Activated CD4-positive, alpha-beta T cell treated with anti-CD3 and anti-CD28 coated beads for 36 hours (primary cell): ENCODE measurements at regions not wholly inside any gene's neighbourhood (a gene's known extent, or its start where the extent isn't known, plus 50 kb on each side); places are given as distances from the start of the nearest gene placed in this dataset.

Source experiments
- ATAC-seq: fragments of 200-7000 bp; cut with Tn5 transposase; one replicate; pipeline ENCODE4 v1.10.0; 2021; ENCODE audit warnings: mild to moderate bottlenecking, moderate library complexity
- CTCF ChIA-PET: fragments of 350-600 bp; sonication (Branson Sonifier 250); formaldehyde crosslinking; loops from one replicate; lab custom pipeline; 2021; ENCODE audit warnings: antibody characterized with exemption; lab: Charles Lee
- POLR2A ChIA-PET: fragments of 350-600 bp; sonication (Branson Sonifier 250); formaldehyde crosslinking; loops from one replicate; lab custom pipeline; 2021; ENCODE audit warnings: antibody characterized with exemption, inconsistent platforms; lab: Charles Lee
- DNase-seq: peaks from one replicate; pipeline ENCODE4 v3.0.0-alpha.2; 2020
- H3K27ac Mint-ChIP-seq: one replicate; pipeline ENCODE4 v1.8.0; 2021; ENCODE audit warnings: mixed read lengths
- H3K27me3 Mint-ChIP-seq: one replicate; pipeline ENCODE4 v1.8.0; 2021; ENCODE audit warnings: mixed read lengths
- H3K36me3 Mint-ChIP-seq: one replicate; pipeline ENCODE4 v1.8.0; 2021; ENCODE audit warnings: low read depth, mixed read lengths
- H3K4me1 Mint-ChIP-seq: one replicate; pipeline ENCODE4 v1.8.0; 2021; ENCODE audit warnings: mixed read lengths
- H3K4me3 Mint-ChIP-seq: one replicate; pipeline ENCODE4 v1.8.0; 2021; ENCODE audit warnings: mild to moderate bottlenecking, moderate library complexity, mixed read lengths
- H3K9me3 Mint-ChIP-seq: one replicate; pipeline ENCODE4 v1.8.0; 2021; ENCODE audit warnings: low read depth, mixed read lengths
- intact Hi-C, 2 experiments: fragments of 100-400 bp; cut with DNase I in 1 of 2; cut with micrococcal nuclease in 1 of 2; formaldehyde crosslinking; loops; one replicate each; pipeline versions ENCODE4 v1.14.2 to v1.15.1; 2022 to 2024; cut with DNase I, micrococcal nuclease

DNA sequence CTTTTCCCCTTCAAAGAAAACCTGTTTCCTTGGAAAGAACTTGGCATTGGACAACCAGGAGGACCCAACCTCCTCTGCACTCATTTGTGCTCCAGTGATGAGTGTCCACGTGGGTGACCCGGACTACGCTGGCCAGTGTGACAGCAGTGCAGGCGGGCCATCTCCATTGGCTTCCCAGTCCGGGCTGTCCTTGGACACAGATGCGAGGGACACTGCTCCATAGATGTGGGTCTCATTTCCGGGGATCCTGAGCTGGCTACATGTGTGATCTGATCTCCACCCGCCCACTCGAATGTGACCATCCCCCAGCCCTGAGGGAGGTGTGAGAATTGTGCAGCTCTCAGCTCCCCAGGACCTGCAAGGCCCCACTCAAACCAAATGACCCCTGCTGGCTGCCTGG, 836.6 kb upstream of the TMEM132C start:
- ChIA-PET POLR2A (no interaction called here), CTCF (interaction anchor here (0.6 kb wide), 1 partner anchor 10 kb away, joined by 3 read pairs; no protein-coding TSS in a partner anchor)
- no peak overlapping the region for H3K27ac Mint-ChIP-seq
- no peaks in the 10 kb centered on the region for H3K4me1 Mint-ChIP-seq
- peaks cover 2% of the 10 kb centered on the region for H3K9me3 Mint-ChIP-seq
- DNase-seq (no peak), ATAC-seq (no peak)
- no peaks in the 10 kb centered on the region for H3K36me3 Mint-ChIP-seq
- H3K27me3 Mint-ChIP-seq = peaks cover 4% of the 10 kb centered on the region
- intact Hi-C loops = loop anchor here in 1 of 2 experiments (5.0 kb wide), 1 partner anchor 172 kb away; no protein-coding TSS in a partner anchor
- H3K4me3 Mint-ChIP-seq = no peak overlapping the region

- Mint-ChIP-seq H3K9me3 (peaks cover 2% of the 10 kb centered on the region), H3K4me3 (no peak overlapping the region), H3K36me3 (no peaks in the 10 kb centered on the region), H3K27ac (no peak overlapping the region), H3K27me3 (peaks cover 2% of the 10 kb centered on the region), H3K4me1 (no peaks in the 10 kb centered on the region)
- ATAC-seq (no peak), DNase-seq (no peak)
- CTCF ChIA-PET = no interaction called here
- intact Hi-C loops = loop anchor here in 1 of 2 experiments (5.0 kb wide), 1 partner anchor 171 kb away; no protein-coding TSS in a partner anchor
- POLR2A ChIA-PET = no interaction called here
Measured at GRCh38 chr12:127431177-127431576, 835.8 kb upstream of the TMEM132C start.

- intact Hi-C loops = loop anchor here in 1 of 2 experiments (5.0 kb wide), 1 partner anchor 171 kb away; no protein-coding TSS in a partner anchor
- H3K4me3 Mint-ChIP-seq = no peak overlapping the region
- no peak overlapping the region for H3K27ac Mint-ChIP-seq
- H3K9me3 Mint-ChIP-seq = peaks cover 2% of the 10 kb centered on the region
- POLR2A ChIA-PET = no interaction called here
- DNase-seq (no peak), ATAC-seq (no peak)
- H3K36me3 Mint-ChIP-seq = no peaks in the 10 kb centered on the region
- CTCF ChIA-PET = no interaction called here
- peaks cover 2% of the 10 kb centered on the region for H3K27me3 Mint-ChIP-seq
- H3K4me1 Mint-ChIP-seq = no peaks in the 10 kb centered on the region
Measured at GRCh38 chr12:127431594-127431993, 835.4 kb upstream of the TMEM132C start.

DNA sequence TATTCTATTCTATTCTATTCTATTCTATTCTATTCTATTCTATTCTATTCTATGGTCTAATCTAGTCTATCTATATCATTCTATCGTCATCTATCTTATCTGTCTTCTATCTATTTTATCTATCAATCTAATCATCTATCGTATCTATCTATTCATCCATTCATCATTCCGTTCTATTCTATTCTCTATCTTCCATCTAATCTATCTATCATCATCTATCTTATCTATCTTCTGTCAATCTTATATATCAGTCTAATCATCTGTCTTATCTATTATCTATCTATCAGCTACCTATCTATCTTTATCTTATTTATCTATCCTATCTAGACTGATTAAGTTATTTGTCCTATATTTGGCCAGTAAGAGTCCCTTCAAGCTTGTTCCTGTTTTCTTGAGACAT, 831.5 kb upstream of the TMEM132C start:
- no peaks in the 10 kb centered on the region for H3K27me3 Mint-ChIP-seq
- POLR2A ChIA-PET = interaction anchor here (0.6 kb wide), 1 partner anchor 232 kb away, joined by 3 read pairs; no protein-coding TSS in a partner anchor
- no peak overlapping the region for H3K27ac Mint-ChIP-seq
- no peak overlapping the region for H3K4me3 Mint-ChIP-seq
- no peak for DNase-seq
- no peaks in the 10 kb centered on the region for H3K36me3 Mint-ChIP-seq
- H3K4me1 Mint-ChIP-seq = no peaks in the 10 kb centered on the region
- CTCF ChIA-PET = no interaction called here
- intact Hi-C loops = no loop called here
- ATAC-seq = no peak
- H3K9me3 Mint-ChIP-seq = peaks cover 15% of the 10 kb centered on the region

- peaks cover 25% of the 10 kb centered on the region for H3K9me3 Mint-ChIP-seq
- H3K27me3 Mint-ChIP-seq = no peaks in the 10 kb centered on the region
- intact Hi-C loops = no loop called here
- no peak overlapping the region for H3K4me3 Mint-ChIP-seq
- no peak for ATAC-seq
- DNase-seq = no peak
- ChIA-PET POLR2A (no interaction called here), CTCF (interaction anchor here (1.5 kb wide), 1 partner anchor 10 kb away, joined by 4 read pairs; no protein-coding TSS in a partner anchor)
- H3K4me1 Mint-ChIP-seq = no peaks in the 10 kb centered on the region
- no peak overlapping the region for H3K27ac Mint-ChIP-seq
- no peaks in the 10 kb centered on the region for H3K36me3 Mint-ChIP-seq
Measured at GRCh38 chr12:127438512-127439244, 828.3 kb upstream of the TMEM132C start.

GRCh38 chr12:127445581-127446139, 821.3 kb upstream of the TMEM132C start:
- ATAC-seq (no peak), DNase-seq (no peak)
- intact Hi-C loops = no loop called here
- Mint-ChIP-seq H3K27ac (no peak overlapping the region), H3K9me3 (peaks cover 10% of the 10 kb centered on the region), H3K27me3 (no peaks in the 10 kb centered on the region), H3K4me3 (no peak overlapping the region), H3K4me1 (no peaks in the 10 kb centered on the region), H3K36me3 (no peaks in the 10 kb centered on the region)
- ChIA-PET CTCF (no interaction called here), POLR2A (no interaction called here)

GRCh38 chr12:127448906-127449305, 818.1 kb upstream of the TMEM132C start:
- no peaks in the 10 kb centered on the region for H3K9me3 Mint-ChIP-seq
- H3K4me1 Mint-ChIP-seq = no peaks in the 10 kb centered on the region
- no peaks in the 10 kb centered on the region for H3K36me3 Mint-ChIP-seq
- no peak overlapping the region for H3K27ac Mint-ChIP-seq
- H3K27me3 Mint-ChIP-seq = peaks cover 9% of the 10 kb centered on the region
- ChIA-PET POLR2A (no interaction called here), CTCF (interaction anchor here (1.5 kb wide), 1 partner anchor 11 kb away, joined by 4 read pairs; no protein-coding TSS in a partner anchor)
- DNase-seq (no peak), ATAC-seq (no peak)
- no peak overlapping the region for H3K4me3 Mint-ChIP-seq
- intact Hi-C loops = no loop called here

- Mint-ChIP-seq H3K4me1 (no peaks in the 10 kb centered on the region), H3K27ac (no peak overlapping the region), H3K27me3 (peaks cover 19% of the 10 kb centered on the region), H3K4me3 (no peak overlapping the region), H3K36me3 (no peaks in the 10 kb centered on the region), H3K9me3 (no peaks in the 10 kb centered on the region)
- intact Hi-C loops = no loop called here
- POLR2A ChIA-PET = no interaction called here
- ATAC-seq (no peak), DNase-seq (no peak)
- CTCF ChIA-PET = interaction anchor here (0.6 kb wide), 1 partner anchor 309 kb away, joined by 3 read pairs; no protein-coding TSS in a partner anchor
Measured at GRCh38 chr12:127450826-127451225, 816.1 kb upstream of the TMEM132C start.

GRCh38 chr12:127455347-127456265, 811.4 kb upstream of the TMEM132C start:
- POLR2A ChIA-PET = no interaction called here
- ATAC-seq (no peak), DNase-seq (no peak)
- CTCF ChIA-PET = interaction anchor here (0.6 kb wide), 1 partner anchor 10 kb away, joined by 3 read pairs; no protein-coding TSS in a partner anchor
- no peak overlapping the region for H3K4me3 Mint-ChIP-seq
- no peaks in the 10 kb centered on the region for H3K4me1 Mint-ChIP-seq
- H3K9me3 Mint-ChIP-seq = no peaks in the 10 kb centered on the region
- H3K27me3 Mint-ChIP-seq = peaks cover 26% of the 10 kb centered on the region
- intact Hi-C loops = no loop called here
- H3K36me3 Mint-ChIP-seq = no peaks in the 10 kb centered on the region
- H3K27ac Mint-ChIP-seq = no peak overlapping the region

DNA sequence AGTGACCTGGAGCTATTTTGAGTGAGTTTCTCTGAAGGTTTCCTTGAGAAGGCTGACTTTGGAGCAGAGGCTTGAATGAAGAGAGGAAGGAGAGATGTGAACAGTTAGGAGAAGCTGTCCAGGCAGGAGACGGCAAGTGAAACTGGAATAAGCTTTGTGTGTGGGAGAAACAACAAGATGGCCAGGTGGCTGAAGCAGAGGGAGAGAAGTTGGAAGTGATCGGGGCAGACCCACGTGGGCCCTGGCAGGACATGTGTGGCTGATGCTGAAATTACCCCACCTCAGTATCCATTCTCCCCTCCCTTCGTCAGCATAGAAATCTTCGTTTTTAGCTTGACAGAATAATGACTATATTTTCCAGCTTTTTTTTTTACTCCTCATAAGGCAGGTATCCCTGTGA, 809.2 kb upstream of the TMEM132C start:
- intact Hi-C loops = no loop called here
- Mint-ChIP-seq H3K4me3 (no peak overlapping the region), H3K4me1 (no peaks in the 10 kb centered on the region), H3K36me3 (no peaks in the 10 kb centered on the region), H3K27me3 (peaks cover 20% of the 10 kb centered on the region), H3K27ac (no peak overlapping the region), H3K9me3 (no peaks in the 10 kb centered on the region)
- DNase-seq (no peak), ATAC-seq (no peak)
- ChIA-PET CTCF (interaction anchor here (0.7 kb wide), 1 partner anchor 218 kb away, joined by 4 read pairs; no protein-coding TSS in a partner anchor), POLR2A (no interaction called here)

GRCh38 chr12:127459166-127459565, 807.8 kb upstream of the TMEM132C start:
- no peaks in the 10 kb centered on the region for H3K9me3 Mint-ChIP-seq
- intact Hi-C loops = no loop called here
- no peak for DNase-seq
- H3K36me3 Mint-ChIP-seq = no peaks in the 10 kb centered on the region
- H3K27ac Mint-ChIP-seq = no peak overlapping the region
- H3K27me3 Mint-ChIP-seq = peaks cover 17% of the 10 kb centered on the region
- ChIA-PET CTCF (interaction anchor here (0.5 kb wide), 1 partner anchor 82 kb away, joined by 4 read pairs; no protein-coding TSS in a partner anchor), POLR2A (no interaction called here)
- H3K4me1 Mint-ChIP-seq = no peaks in the 10 kb centered on the region
- no peak overlapping the region for H3K4me3 Mint-ChIP-seq
- ATAC-seq = no peak
